ENCODE measurements at regions not wholly inside any gene's neighbourhood (a gene's known extent, or its start where the extent isn't known, plus 50 kb on each side); places are given as distances from the start of the nearest gene placed in this dataset.

DNA sequence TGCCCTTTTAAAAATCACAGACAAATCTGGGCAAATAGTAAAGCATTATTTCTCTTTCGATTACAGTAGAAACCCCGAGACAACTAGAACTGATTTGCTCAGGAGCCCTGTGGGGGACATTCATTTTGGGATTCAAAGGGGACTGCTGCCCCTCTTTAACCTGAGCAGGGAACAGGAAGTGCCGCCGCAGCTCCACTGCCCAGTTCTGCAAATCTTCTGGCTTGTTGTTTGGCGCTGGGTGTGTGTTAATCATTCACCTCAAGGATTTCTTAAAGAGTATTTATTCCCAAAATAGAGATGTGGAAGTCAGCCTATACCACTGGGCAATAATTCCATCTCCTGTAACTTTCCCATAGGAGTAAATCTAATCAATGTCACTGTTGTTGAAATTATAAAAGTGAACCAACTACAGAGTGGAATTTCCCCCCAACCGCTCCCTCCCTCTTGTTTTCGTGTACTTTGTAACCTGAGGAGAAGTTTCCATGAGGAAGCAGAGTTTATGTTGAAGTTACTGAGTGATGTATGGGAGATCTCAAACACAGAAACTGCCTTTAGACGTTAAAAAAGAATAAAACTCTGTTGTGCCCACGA lies 515.8 kb downstream of the KLF12 start:
- DNase-seq, result no peak

DNA sequence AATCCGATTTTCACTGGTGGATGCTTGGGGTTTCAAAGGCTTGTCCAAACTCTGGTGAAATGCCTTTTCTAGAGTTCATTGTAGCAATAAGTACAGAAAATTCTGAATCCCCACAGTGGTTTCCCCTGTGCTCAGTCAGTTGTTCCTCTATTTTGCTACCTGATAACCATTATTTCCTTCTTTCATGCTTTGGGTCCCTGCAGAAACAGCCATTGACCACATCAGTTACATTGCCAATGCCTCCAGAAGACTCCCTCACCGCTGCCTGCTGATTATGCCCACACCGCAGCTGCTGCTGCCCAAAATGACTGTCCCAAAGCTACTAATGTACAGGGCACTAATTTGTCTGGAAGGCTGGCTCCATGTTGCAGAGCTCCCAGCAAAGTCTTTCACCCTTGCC lies 517.3 kb downstream of the KLF12 start:
- DNase-seq, result no peak

DNA sequence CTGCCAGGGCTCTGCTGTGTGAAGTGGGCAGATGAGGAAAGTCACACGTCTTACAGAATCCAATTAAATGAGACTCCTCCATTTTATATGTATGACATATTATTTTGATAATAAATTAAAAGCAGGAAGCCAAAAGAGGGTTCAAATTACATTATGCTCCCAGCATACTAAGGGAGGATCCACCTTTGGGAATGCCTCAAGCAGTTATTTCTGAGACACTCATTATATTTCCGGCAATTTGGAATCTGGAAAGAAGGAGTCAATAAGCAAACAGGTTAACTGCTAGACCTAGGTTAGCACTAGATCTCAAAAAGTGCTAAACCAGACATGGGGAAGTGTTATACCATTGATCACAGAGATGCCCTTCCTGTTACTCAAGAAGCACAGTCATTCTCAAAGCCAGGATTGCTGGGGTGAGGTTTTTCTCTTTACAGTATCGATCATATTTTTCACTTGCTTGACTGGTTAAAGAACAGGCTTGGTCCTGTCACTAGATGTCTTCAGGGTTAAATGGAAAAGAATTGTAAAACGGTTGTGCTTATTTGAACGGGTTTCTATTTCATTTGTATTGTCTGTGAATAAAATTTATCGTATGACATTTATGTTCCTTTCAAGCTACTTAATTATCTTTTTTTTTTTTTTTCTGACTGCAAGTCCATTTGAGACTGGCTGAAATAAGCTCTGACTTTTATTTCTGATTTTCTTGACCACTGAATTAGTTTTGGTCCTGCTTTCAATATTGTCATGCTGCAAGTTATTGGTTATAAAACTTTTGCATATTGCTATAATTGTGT lies 523.2 kb downstream of the KLF12 start:
- DNase-seq, result no peak

DNA sequence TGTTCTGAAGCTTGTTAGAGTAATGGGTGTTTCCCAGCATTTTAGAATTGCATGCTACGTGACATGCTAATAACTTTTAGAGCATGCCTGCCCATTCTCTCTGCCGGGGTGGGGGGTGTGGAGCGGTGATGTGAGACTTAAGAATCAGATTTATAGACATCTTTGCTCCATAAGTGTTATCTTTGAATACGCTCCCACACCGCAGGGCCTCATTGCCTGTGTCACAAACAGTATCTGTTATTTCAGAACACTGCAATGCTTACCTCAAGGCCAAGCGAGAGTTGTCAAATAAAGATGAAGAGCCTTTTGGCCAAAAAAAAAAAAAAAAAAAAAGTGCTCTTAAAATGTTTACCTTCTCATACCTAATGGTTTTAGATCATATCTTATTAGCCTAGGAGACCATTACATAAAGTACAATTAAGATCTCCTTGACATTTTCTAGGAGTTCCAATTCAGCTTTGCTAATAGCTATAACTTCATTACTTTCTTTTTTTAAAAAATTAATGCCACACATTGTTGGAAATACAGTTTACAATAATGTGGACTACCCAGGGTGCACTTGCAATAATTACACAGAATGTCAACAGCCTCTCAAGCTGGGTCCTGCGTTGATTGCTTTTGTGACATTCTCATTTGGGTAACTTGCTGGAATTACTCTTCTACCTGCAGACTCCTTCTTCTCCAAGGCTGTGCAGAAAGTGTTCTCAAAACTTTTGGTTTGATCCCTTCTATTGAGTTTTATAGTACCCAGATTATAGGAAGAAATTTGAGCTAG lies 525.3 kb downstream of the KLF12 start:
- no peak for DNase-seq

DNA sequence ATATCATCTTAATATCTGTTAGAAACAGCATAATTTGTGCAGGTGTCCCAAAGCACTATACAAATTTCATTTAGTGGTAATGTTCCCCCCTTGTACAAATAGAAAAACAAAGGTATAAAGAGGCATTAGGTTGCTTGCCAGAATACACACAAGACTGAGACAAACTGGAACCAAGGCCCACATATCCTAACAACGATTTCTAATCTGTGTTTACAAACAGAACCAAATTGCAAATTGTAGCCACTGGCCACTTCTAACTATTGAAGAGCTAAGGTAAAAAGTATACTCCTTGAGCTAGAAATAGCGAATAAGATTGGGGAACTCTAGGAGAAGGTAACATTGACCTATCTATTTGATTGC lies 526.1 kb downstream of the KLF12 start:
- DNase-seq, result no peak

DNA sequence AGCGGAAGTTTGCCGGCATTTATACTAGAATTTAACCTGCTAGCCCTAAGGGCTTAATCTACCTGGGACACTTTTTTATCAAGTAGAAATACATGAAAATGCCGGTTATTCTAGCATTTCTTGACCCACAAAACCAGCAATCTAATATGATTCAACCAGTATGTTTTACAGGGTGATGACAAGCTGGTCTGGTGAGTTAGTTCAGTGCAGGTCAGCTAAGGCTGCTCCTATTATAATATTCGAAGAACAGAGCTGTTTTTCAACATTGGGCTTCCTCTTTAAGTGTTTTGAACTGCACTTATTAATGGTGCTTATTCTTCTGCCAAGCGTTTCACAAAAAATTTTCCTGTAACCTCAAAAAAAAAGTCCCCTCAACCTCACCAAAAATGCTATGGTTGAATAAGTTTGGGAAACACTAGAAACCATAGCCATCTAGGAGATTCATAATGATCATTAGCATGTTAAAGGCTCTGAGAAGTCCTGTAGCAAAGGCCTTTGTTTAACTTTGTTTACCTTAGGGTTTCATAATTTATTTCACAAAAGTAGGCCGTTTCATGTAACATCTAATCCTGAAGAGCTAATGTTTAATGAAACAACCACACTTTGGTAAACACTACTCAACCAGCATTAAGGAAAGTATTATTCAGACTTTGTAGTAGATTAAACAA lies 526.6 kb downstream of the KLF12 start:
- DNase-seq, result no peak

DNA sequence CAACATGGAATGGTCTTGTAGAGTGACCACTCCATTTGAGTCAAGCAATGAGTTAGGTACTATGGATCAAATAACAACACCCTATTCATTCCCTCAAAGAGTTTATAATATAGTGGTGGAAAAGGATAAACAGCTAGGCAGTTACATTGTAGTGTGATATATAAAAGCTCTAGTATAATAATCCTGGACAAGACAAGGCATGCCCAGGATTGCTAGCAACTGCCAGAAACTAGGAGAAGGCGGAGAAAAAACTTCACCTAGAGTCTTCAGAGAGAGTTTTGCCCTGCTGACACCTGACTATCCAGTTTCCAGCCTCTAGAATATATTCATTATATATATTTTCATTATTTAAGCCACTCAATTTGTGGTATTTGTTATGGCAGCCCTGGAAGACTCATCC lies 530.6 kb downstream of the KLF12 start:
- no peak for DNase-seq

DNA sequence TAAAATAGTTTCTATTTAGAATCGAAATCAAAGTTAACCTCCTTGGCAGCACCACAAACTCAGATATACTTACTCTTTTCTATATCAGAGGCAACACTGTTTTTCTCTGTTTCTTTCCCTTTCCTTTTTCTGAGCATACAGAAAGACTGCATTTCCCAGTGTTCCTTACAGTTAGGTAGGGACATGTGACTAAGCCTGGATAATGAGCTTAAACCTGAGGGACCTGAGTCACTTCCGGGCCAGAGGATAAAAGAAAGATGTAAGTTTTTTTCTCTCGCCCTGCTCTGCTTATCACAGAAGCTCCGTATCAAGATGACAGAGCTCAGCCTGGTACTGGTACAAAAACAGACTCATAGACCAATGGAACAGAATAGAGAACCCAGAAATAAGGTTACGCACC lies 531.9 kb downstream of the KLF12 start:
- DNase-seq, result no peak

DNA sequence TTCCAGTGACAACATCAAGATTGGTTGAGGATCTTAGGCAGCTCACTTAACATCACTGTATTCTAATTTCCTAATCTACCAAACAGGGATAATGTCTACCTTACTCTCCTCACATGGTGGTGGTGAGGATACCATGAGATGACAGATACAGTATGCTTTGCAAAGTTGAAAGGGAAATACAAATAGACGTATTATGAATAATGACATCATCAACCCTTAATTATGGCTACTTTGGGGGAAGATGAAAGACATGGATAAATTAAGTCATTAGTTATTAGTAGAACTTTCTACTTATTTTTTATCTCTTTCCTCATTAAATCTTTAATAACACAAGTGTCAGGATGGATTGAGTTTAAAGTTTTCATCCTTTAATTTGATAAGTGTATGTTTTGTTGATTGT lies 532.5 kb downstream of the KLF12 start:
- no peak for DNase-seq

DNA sequence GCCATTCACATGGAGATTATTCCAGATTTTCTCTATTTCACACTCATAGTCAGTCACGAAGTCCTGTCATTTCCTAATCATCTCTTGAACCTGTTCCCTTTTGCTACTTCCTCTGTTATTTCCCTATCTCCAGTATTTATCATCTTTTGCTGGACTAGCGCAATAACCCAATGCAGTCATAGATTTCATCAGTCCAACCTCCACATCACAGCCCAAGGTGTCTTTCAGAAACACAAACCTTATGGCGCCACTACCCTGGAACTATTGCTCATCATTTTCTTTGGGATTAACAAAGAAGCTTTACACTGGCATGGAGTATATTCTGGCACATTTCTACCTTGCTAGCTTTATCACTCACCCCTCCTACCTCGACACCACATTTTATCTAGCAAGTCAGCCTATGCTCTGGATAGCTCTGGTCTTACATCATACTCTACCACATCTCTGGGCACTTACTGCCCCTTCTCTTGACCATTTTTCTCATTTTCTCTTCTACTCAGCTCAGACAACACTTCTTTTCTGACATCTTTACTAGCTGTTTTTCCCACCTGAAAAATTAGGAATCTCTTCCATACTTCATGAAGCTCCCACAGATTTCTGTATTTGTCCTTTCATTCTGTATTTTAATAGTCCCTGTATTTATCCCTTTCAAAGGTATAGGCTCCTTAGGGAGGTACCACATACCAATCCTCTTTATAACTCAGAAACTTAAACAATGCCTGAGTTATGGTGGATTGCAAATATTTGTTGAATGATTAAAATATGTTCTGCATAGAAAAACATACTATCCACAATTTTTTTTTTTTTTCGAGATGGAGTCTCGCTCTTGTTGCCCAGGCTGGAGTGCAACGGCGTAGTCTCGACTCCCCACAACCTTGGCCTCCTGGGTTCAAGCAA lies 534.7 kb downstream of the KLF12 start:
- no peak for DNase-seq

DNA sequence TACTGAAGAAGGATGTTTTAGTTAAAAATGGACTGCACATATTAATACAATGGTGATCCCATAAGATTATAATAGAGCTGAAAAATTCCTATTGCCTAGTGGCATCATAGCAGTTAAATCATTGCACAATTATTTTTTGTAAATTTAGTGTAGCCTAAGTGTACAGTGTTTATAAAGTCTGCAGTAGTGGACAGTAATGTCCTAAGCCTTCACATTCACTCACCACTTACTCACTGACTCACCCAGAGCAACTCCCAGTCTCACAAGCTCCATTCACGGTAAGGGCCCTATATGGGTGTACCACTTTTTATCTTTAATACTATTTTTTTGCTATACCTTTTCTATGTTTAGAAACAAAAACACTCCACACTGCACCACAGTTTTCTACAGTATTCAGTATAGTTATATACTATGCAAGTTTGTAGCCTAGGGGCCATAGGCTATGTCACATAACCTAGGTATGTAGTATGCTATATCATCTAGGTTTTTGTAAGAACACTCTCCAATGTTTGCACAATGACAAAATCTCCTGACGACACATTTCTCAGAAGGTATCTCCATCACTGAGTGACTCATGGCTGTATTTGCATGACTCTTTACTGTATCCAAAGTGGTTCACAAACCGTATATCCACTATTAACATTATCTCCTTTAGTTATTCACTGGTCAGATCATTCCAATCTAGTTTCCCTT lies 536.0 kb downstream of the KLF12 start:
- no peak for DNase-seq

DNA sequence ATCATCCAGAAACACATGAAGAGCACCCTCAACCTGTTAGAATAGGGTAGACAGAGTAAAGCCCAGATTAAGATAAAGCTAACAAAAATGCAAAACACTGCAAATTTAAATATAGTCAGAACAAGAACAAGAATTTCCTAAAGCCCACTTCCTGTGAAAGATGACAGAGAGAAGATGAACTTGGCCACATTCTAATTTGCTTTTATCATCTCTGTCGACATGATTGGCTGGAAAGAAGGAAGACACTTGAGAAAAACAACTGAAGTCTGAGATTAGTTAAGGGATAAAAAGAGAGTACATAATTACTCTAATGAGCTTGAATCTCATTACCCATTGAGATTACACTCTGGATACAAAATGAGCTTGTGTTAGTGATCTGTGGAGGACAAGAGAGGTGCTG lies 537.6 kb downstream of the KLF5 start:
- DNase-seq, result no peak

DNA sequence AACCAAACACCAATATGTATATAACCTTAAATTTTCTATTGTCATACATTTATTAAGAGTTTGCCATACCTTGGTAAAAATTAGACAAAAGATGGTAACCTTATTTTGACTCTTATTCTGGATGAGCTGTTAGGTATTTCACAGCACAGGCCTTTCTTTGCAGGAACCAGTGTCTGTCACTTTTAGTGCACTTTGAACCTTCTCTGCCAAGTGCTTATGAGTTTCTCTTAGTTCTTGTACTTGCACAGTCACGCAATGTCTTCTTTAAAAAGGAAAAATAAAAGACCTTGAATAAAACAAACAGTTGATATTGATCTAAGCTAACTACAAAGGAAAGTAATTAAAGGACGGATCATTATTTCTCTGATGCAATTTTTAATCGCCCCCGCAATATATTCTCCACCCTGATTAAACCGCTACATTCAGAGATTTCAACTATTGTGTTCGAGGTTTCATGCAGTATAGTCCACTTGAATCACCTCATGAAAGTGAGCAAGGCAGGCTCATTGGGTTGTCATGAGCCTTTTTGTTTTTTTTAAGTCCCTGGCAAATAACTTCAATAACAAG lies 534.5 kb downstream of the KLF5 start:
- no peak for DNase-seq

DNA sequence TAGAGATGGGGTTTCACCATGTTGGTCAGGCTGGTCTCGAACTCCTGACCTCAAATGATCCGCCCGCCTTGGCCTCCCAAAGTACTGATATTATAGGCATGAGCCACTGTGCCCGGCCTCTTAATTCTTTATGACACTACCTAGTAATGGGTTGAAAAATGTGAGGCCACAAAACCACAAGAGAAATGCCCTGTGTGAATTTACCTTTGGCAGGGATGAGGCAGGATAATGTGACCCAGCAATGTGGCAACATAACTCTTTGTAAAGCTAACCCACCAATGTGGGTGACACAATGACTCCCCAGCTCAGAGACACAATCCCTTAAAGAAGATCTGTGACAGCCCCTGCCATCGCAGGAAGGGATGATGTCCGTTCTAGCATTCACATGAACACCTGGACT lies 533.1 kb downstream of the KLF5 start:
- DNase-seq, result no peak

DNA sequence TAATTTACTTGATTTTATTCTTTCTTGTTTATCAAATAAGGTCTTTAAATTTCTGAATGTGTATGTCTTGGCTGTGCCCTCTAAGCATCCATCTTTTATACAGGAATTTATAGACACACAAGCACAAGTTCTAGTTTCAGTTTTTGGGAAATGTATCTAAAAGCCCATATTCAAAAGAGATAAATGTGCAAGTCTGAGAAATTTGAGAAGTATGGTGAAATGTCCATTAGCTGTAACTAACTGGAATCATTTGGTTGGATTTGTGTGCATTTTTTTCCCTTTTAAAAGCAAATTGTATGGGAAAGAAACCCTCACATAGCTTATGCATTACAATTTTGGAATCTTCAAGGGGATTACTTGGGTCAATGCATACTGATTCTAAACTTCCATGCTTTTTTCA lies 532.0 kb downstream of the KLF5 start:
- no peak for DNase-seq

DNA sequence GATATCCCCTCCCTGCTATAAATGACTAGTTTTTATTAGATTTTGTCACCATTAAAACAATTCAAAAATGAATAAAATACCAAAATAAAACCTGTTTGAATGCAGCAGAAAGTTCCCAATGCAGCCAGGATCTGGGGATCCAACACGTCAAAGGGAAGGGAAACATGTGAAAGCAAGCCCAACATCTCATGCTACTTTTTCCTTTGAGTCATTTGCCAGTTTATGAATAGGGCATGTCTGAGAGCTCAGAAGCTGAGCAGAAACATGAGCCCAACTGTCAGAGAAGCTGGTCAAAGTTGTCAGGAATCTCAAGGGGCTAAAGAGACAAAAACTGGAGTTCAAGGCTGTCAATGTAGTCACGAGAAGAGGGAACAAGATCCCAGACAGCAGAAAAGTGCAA lies 526.4 kb downstream of the KLF5 start:
- no peak for DNase-seq

DNA sequence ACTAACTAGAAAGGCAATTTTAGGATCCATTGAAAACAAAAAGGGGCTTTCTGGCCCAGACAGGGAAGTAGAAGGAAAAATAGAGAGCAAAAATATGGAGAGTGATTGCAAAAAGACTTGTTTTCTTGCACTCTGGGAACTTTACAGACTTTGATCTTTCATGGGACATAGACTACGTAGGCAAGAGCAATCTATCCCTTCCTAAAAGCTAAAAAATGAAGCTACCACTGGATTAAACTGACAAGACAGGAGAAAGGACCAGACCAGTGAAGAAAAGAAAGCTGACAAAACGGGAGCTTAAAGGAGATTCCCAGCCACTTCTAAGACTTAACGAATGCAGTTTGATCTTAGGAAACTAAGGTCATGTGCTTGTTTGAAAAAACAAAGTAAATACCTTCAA lies 524.5 kb downstream of the KLF5 start:
- no peak for DNase-seq

DNA sequence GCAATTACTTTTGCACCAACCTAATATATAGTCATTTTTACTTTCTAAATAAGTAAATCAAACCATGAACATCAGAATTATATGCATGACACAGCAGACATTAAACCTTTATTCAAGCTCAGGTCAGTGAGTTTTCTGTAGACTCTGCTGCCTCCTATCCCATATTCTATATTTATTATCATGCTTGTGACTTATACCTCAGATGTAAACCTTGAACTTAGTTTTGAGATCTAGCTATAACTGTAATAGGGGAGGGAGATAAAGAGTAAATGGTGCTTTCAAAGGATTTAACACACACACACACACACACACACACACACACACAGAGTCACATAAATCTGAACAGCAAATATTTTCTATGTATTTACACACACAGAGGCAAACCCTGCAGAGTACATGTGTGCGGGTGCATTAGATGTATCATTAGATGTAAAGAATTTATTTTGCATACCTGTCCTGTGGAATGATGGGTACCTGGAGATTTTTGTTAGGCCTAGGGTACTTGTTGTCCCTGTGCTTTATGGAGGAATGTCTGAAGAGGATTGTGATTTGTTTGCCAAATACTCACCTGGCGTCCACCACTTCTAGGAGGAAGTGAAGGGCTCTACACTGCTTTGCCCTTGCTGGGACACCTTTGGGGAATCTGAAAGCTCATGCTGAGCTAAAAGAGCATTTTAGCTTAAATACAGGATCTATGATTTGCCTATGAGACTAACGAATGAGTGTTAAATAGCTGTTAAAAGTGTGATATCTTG lies 521.9 kb downstream of the KLF5 start:
- peak; percentile 8 to 13 for DNase-seq

DNA sequence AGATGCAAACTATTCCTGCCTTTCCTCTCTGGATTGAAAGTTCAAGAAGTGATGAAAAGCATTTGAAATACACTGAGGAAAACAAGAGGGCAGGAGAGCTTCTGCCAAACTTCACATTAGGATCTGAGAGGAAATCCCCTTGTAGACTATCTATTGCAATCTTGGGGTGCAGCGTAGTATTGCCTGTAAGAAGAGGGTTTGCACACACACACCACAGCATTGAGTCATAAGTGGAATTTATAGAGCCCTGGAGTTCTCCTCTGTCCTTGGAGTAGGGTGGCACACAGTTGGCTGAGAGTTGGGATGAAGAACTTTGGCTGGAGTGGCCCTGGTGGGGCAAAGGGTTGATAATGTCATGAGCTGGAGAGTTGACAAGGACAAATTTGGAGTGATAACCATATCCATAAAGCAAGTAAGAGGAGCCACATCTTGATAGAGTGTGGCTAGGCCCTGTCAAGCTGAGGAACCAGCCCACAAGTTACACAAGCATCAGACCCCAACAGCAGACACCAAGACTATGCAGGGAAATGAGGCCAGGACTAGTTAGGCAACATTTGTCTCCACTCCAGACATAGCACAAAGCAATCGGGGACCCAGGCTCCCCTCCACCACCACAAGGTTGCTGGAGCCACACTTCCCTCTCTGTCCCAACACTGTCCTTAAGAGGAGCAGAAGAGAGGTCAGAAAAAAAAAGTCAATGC lies 520.9 kb downstream of the KLF5 start:
- no peak for DNase-seq

Measured in right lung (tissue), 2 donors.